GM20000 (cell line): ENCODE measurements at regions not wholly inside any gene's neighbourhood (a gene's known extent, or its start where the extent isn't known, plus 50 kb on each side); places are given as distances from the start of the nearest gene placed in this dataset.

Experiments
- DNase-seq: peaks from one replicate; pipeline ENCODE4 v3.0.0; 2012; ENCODE audit warnings: low spot score
- CTCF ChIP-seq: IDR thresholded peaks from 2 replicates; pipeline ENCODE4 v1.5.1; 2012; ENCODE audit warnings: mild to moderate bottlenecking, control low read depth; ENCODE audit errors: extremely low read depth, missing control alignments

DNA sequence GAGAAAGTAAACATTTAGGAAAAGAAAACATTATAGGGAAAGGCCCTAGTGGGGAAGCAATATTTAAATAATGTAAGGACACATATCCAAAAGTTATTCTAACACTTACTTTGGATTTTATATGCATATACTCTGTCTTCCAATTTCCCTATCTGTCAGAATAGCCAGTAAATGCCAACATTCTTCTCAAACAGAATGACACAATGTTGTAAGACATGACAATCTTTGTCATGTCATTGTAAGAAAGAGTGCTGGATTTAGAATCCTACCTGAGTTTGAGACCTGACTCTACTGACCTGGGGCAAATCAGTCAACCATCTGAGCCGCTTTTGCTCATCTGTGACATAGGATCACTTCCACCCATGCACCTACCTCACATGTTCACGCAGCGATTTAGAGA, 198.3 kb downstream of the PHLDA1 start:
- no peak for TF ChIP-seq CTCF
- DNase-seq, result no peak

GRCh38 chr12:75831402-75831801, 200.2 kb downstream of the PHLDA1 start:
- DNase-seq, result no peak

DNA sequence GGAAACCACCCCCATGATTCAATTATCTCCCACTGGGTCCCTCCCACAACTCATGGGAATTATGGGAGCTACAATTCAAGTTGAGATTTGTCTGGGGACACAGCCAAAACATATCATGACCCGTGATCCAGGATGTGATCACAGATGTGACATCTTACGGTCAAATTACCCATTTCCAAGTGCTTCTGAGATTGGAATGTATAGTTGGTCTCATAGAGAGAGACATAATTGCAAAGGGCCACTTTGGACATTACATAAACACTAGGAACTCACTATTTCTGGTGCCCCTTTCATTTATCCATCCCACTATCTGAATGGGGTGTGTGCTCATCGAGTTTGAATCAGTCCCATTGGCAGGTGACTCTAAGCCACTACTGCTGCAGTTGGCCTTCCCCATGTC, 204.5 kb downstream of the PHLDA1 start:
- DNase-seq, result no peak
- no peak for TF ChIP-seq CTCF

More at GRCh38 chr12:75831402-75831801, 200.2 kb downstream of the PHLDA1 start:
- TF ChIP-seq CTCF, result no peak

- no peak for DNase-seq
- TF ChIP-seq CTCF, result no peak
These were observed 205.9 kb downstream of the PHLDA1 start for GRCh38 chr12:75825686-75826085.

- DNase-seq, result no peak
- no peak for TF ChIP-seq CTCF
These were observed 208.1 kb downstream of the PHLDA1 start for GRCh38 chr12:75823475-75823874.

DNA sequence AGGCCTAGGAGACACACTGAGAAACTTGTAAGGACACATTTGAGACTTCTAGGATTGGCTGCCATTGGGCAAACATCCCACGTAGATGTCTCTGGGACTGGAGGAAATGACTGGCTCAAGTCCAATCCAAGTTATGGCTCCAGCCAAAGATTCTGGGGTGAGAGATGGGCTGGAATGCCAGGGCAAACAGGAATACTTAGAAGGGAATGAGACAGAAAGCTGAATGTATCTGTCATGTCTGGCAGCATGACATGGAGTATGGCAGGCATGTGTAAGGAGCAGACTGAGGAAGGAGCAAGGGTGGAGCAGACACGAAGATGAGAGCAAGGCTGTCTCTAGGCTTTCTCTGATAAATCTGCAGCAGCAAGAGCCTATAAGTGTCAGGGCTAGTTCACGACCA, 209.2 kb downstream of the PHLDA1 start:
- DNase-seq, result no peak

DNA sequence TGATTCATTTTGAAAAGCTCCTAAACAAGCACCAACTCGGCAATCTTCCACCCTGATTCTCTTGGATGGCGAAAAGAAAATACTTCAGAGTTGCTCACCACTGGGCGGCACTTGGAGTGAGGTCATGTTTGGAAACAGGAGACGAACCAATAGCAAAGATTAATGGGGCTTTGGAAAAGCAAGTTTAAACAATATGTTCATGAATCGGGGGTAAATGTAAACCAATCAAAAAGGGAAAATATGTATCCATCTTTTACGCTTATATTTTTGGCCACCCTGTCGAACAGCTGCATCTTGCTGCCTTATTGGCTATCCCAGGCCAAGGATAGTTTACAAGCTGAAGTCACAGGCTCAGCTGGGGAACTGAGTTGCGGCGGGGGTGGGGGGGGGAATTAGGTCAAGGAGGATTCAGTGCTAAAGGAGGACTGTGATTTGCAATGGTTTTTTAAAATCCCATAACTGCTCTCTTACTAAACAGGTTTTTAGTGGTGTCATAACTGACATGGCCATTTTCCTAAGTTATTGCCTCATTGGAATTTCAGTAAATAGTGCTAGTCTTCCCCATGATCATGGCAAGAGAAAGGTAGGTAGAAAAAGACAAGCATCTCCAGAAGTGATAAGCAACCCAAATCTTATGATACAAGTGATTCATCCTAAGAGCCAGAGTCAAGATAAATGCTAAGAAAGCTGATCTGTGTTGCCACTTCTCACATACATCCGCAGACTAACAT, 210.6 kb downstream of the PHLDA1 start:
- no peak for TF ChIP-seq CTCF
- no peak for DNase-seq

More for the DNA sequence above, 209.2 kb downstream of the PHLDA1 start:
- no peak for TF ChIP-seq CTCF
